CD4-positive, alpha-beta T cell (primary cell): ENCODE measurements at regions not wholly inside any gene's neighbourhood (a gene's known extent, or its start where the extent isn't known, plus 50 kb on each side); places are given as distances from the start of the nearest gene placed in this dataset.

Experiments
- ATAC-seq: fragments of 200-7000 bp; cut with Tn5 transposase; one replicate; pipeline ENCODE4 v1.10.0; 2022; ENCODE audit warnings: mild to moderate bottlenecking; ENCODE audit not compliant: poor library complexity
- CTCF ChIA-PET: fragments of 350-600 bp; sonication (Branson Sonifier 250); formaldehyde crosslinking; loops from one replicate; lab custom pipeline; 2021; ENCODE audit warnings: antibody characterized with exemption, inconsistent platforms; lab: Charles Lee
- POLR2A ChIA-PET: fragments of 350-600 bp; sonication (Branson Sonifier 250); formaldehyde crosslinking; loops from one replicate; lab custom pipeline; 2021; ENCODE audit warnings: antibody characterized with exemption, inconsistent platforms; lab: Charles Lee
- DNase-seq, 14 experiments: peaks; one replicate each; pipeline ENCODE4 v3.0.0-alpha.2; 2013 to 2020; ENCODE audit warnings: mixed read lengths in 2 of 14
- H3K27ac ChIP-seq, 2 donors: one replicate each; pipeline versions ENCODE4 v1.5.1 to v1.7.0; 2013; ENCODE audit warnings: low read length in 2 of 2, low read depth in 1 of 2, mild to moderate bottlenecking in 1 of 2
- H3K27me3 ChIP-seq, 2 experiments: 1 replicate in 1 of 2; 2 replicates in 1 of 2; pipeline versions ENCODE4 v1.6.1 to v1.7.0; 2013; ENCODE audit warnings: low read length in 2 of 2, control low read depth in 1 of 2, mild to moderate bottlenecking in 1 of 2, moderate library complexity in 1 of 2; ENCODE audit not compliant: insufficient read depth in 2 of 2, control insufficient read depth in 1 of 2
- H3K36me3 ChIP-seq: one replicate; pipeline ENCODE4 v1.6.1; 2013; ENCODE audit warnings: low read length, control low read depth; ENCODE audit not compliant: insufficient read depth
- H3K4me1 ChIP-seq: one replicate; pipeline ENCODE4 v1.6.1; 2013; ENCODE audit warnings: low read length, control low read depth; ENCODE audit not compliant: insufficient read depth
- H3K4me3 ChIP-seq: one replicate; pipeline ENCODE4 v1.5.1; 2013; ENCODE audit warnings: mild to moderate bottlenecking, low read length, moderate library complexity
- H3K9me3 ChIP-seq, 2 experiments: 1 replicate in 1 of 2; 2 replicates in 1 of 2; pipeline versions ENCODE4 v1.6.1 to v1.7.0; 2013; ENCODE audit warnings: low read length in 2 of 2, mild to moderate bottlenecking in 2 of 2, control low read depth in 1 of 2, moderate library complexity in 1 of 2; ENCODE audit not compliant: control insufficient read depth in 1 of 2, insufficient read depth in 1 of 2
- H3K27ac Mint-ChIP-seq: one replicate; pipeline ENCODE4 v1.8.0; 2020; ENCODE audit warnings: mixed read lengths
- H3K27me3 Mint-ChIP-seq: one replicate; pipeline ENCODE4 v1.8.0; 2021; ENCODE audit warnings: mixed read lengths
- H3K36me3 Mint-ChIP-seq: one replicate; pipeline ENCODE4 v1.8.0; 2021; ENCODE audit warnings: low read depth, mixed read lengths
- H3K4me1 Mint-ChIP-seq: one replicate; pipeline ENCODE4 v1.8.0; 2021; ENCODE audit warnings: low read depth, mixed read lengths
- H3K4me3 Mint-ChIP-seq: one replicate; pipeline ENCODE4 v1.8.0; 2020; ENCODE audit warnings: mild to moderate bottlenecking, mixed read lengths
- H3K9me3 Mint-ChIP-seq: one replicate; pipeline ENCODE4 v1.8.0; 2020; ENCODE audit warnings: mixed read lengths
- CTCF ChIP-seq: fragments of 200-600 bp; IDR thresholded peaks from one replicate; pipeline ENCODE4 v1.8.0; 2022; ENCODE audit warnings: antibody characterized with exemption, mild to moderate bottlenecking
- intact Hi-C, 2 experiments: fragments of 100-400 bp; cut with DNase I in 1 of 2; cut with micrococcal nuclease in 1 of 2; formaldehyde crosslinking; loops; one replicate each; pipeline versions ENCODE4 v1.15.1 to v1.9.0; 2023 to 2025; cut with DNase I, micrococcal nuclease

GRCh38 chr2:43104763-43105162, 121.6 kb downstream of the ZFP36L2 start:
- Histone ChIP-seq H3K27ac (no peak overlapping the region), H3K27me3 (no peaks in the 10 kb centered on the region), H3K4me3 (no peak overlapping the region), H3K4me1 (peaks cover 7% of the 10 kb centered on the region), H3K9me3 (peaks cover 0 to 6% of the 10 kb centered on the region in 2 experiments), H3K36me3 (no peaks in the 10 kb centered on the region)
- DNase-seq (no peak), ATAC-seq (no peak)
- H3K4me3 Mint-ChIP-seq, result no peak overlapping the region
- H3K9me3 Mint-ChIP-seq, result no peaks in the 10 kb centered on the region
- intact Hi-C loops, result no loop called here
- TF ChIP-seq CTCF, result no peak
- POLR2A ChIA-PET, result no interaction called here
- H3K36me3 Mint-ChIP-seq, result no peaks in the 10 kb centered on the region
- CTCF ChIA-PET, result no interaction called here
- H3K4me1 Mint-ChIP-seq, result no peaks in the 10 kb centered on the region
- H3K27ac Mint-ChIP-seq, result no peak overlapping the region
- no peaks in the 10 kb centered on the region for H3K27me3 Mint-ChIP-seq

GRCh38 chr2:43104106-43104505, 122.3 kb downstream of the ZFP36L2 start:
- ChIA-PET POLR2A (no interaction called here), CTCF (no interaction called here)
- H3K27me3 Mint-ChIP-seq, result no peaks in the 10 kb centered on the region
- Histone ChIP-seq H3K36me3 (no peaks in the 10 kb centered on the region), H3K4me1 (peaks cover 7% of the 10 kb centered on the region), H3K4me3 (no peak overlapping the region), H3K27ac (no peak overlapping the region), H3K27me3 (no peaks in the 10 kb centered on the region), H3K9me3 (peaks cover 0 to 6% of the 10 kb centered on the region in 2 experiments)
- intact Hi-C loops, result no loop called here
- H3K4me3 Mint-ChIP-seq, result no peak overlapping the region
- H3K36me3 Mint-ChIP-seq, result no peaks in the 10 kb centered on the region
- no peaks in the 10 kb centered on the region for H3K9me3 Mint-ChIP-seq
- ATAC-seq (no peak), DNase-seq (no peak)
- H3K4me1 Mint-ChIP-seq, result no peaks in the 10 kb centered on the region
- TF ChIP-seq CTCF, result no peak
- H3K27ac Mint-ChIP-seq, result no peak overlapping the region

DNA sequence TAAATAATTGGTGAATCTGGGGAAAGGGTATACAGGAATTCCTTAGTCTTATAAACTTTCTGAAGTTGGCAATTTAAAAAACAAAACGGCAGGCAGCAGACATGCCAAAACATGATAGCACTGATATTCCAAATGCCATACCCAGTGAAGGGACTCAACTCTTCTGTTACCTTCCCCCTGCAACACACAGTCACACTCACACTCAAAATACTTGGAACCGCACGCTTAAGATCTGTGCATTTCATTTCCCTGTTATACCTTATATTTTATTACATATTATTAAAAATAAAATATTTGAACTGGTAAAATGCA, 123.4 kb downstream of the ZFP36L2 start:
- Mint-ChIP-seq H3K27me3 (no peaks in the 10 kb centered on the region), H3K36me3 (no peaks in the 10 kb centered on the region), H3K27ac (no peak overlapping the region), H3K9me3 (no peaks in the 10 kb centered on the region), H3K4me1 (no peaks in the 10 kb centered on the region), H3K4me3 (no peak overlapping the region)
- no peak for TF ChIP-seq CTCF
- H3K9me3 ChIP-seq, result peaks cover 0 to 6% of the 10 kb centered on the region in 2 experiments
- intact Hi-C loops, result no loop called here
- H3K4me3 ChIP-seq, result no peak overlapping the region
- peaks cover 7% of the 10 kb centered on the region for H3K4me1 ChIP-seq
- H3K27me3 ChIP-seq, result no peaks in the 10 kb centered on the region
- ChIA-PET POLR2A (no interaction called here), CTCF (no interaction called here)
- no peaks in the 10 kb centered on the region for H3K36me3 ChIP-seq
- no peak for DNase-seq
- ATAC-seq, result no peak
- H3K27ac ChIP-seq, result no peak overlapping the region
